ENCODE measurements at regions not wholly inside any gene's neighbourhood (a gene's known extent, or its start where the extent isn't known, plus 50 kb on each side); places are given as distances from the start of the nearest gene placed in this dataset.
"Not testable (repeated sequence)": the region's sequence is repeated elsewhere in the genome, so short reads cannot be mapped to it uniquely, and the experiment has no call there.

DNA sequence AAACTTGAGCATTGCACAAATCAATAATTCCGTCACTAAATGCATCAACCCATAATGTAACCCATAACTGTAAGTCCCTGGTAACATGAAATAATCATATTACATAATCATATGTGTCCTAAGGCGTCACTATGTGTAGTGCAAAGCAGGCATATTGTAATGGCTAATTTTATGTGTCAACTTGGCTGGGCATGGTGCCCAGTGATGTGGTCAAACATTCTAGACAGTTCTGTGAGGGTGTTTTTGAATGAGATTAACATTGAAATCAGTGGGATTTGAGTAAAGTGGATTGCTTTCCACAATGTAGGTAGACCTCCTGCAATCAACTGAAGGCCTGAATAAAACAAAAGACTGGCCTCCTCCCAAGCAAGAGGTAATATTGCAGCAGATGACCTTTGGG, 794.4 kb upstream of the ACO1 start (continued):
- TF ChIP-seq ZBTB11 (CRISPR knock-in tag; IDR thresholded peaks at IDR 0.05): no peak

DNA sequence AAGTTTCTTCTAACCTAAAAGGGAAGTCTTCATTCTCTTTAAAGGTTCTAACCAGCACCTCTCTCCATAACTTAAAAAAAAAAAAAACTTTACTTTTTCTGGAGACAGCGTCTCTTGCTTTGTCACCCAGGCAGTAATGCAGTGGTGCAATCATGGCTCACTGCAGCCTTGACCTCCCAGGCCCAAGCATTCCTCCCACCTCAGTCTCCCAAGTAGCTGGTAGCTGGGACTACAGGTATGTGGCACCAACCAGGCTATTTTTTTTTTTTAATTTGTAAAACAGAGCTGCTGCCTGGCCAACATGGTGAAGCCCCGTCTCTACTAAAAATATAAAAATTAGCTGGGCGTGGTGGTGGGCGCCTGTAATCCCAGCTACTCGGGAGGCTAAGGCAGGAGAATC, 787.4 kb upstream of the ACO1 start:
- BruUV-seq (replicated peaks): not testable (repeated sequence)

DNA sequence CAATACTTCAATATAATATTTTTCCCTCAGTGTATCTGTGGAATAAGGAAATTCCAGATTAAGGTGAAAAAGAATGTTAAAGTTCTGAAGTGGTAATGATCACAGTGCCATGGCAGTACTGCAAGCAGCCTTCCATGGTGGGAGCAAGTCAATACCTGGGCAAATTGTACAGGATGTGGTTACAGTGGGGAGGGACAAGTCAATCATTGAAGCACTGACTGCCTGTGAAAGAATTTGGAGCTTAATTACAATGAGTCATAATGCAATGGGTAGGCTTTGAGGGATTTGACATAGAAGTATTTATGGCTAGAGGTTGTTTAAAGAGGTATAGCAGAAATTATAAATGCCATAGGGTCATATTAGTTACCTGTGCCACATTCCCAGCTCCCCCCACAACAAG, 786.5 kb upstream of the ACO1 start:
- BruUV-seq (replicated peaks): no TSS peak
- H2AFZ ChIP-seq (ENCODE audit: control insufficient read depth, low read depth, low read length): no peak overlapping the region
- DNase-seq (ENCODE audit: low read depth, low spot score): no peak

More for the DNA sequence above, 787.4 kb upstream of the ACO1 start:
- SMC1A ChIA-PET (ENCODE audit: uncharacterized antibody, unreplicated experiment); CTCF ChIA-PET; H3K4me2 ChIP-seq (ENCODE audit: control insufficient read depth, insufficient read depth); H3K9me3 ChIP-seq (replicated peaks; ENCODE audit: control insufficient read depth, insufficient read depth, low read length); DNase-seq (ENCODE audit: low read depth, low spot score); ATAC-seq; H3K27ac ChIP-seq (ENCODE audit: control insufficient read depth, insufficient read depth); H4K20me1 ChIP-seq (ENCODE audit: control insufficient read depth, insufficient read depth); H2AFZ ChIP-seq (ENCODE audit: control insufficient read depth, low read depth, low read length); intact Hi-C loops (cut with micrococcal nuclease; ENCODE audit: unreplicated experiment); RAD21 ChIA-PET (ENCODE audit: unreplicated experiment); H3K79me2 ChIP-seq (ENCODE audit: control insufficient read depth, insufficient read depth, low read length); H3K36me3 ChIP-seq (ENCODE audit: control insufficient read depth in 2 of 2, insufficient read depth in 2 of 2, low read length in 1 of 2); FAIRE-seq; in situ Hi-C loops (cut with MboI); H3K9ac ChIP-seq (ENCODE audit: control insufficient read depth, insufficient read depth, low read length); H3K27me3 ChIP-seq (replicated peaks in 1 of 2; ENCODE audit: control insufficient read depth in 2 of 2, insufficient read depth in 2 of 2, low read length in 1 of 2); H3K4me3 ChIP-seq; H3K4me1 ChIP-seq (ENCODE audit: control insufficient read depth, insufficient read depth, low read length): not testable (repeated sequence)
- POLR2A ChIA-PET: interaction anchor here (0.6 kb wide), 1 partner anchor 409 kb away, joined by 4 read pairs; no protein-coding TSS in a partner anchor
- 46% methylated on average over 5 of the region's 5 CpGs for WGBS (ENCODE audit: insufficient coverage, insufficient replicate concordance, low lambda C conversion rate, missing lambda C conversion rate)

More for the DNA sequence above, 786.5 kb upstream of the ACO1 start:
- Histone ChIP-seq H3K4me3 (no peak overlapping the region), H3K4me2 (ENCODE audit: control insufficient read depth, insufficient read depth) (no peak overlapping the region), H3K27me3 (replicated peaks in 1 of 2; ENCODE audit: control insufficient read depth in 2 of 2, insufficient read depth in 2 of 2, low read length in 1 of 2) (no peaks in the 10 kb centered on the region), H3K9ac (ENCODE audit: control insufficient read depth, insufficient read depth, low read length) (no peak overlapping the region), H4K20me1 (ENCODE audit: control insufficient read depth, insufficient read depth) (no peaks in the 10 kb centered on the region), H3K4me1 (ENCODE audit: control insufficient read depth, insufficient read depth, low read length) (no peaks in the 10 kb centered on the region), H3K79me2 (ENCODE audit: control insufficient read depth, insufficient read depth, low read length) (no peaks in the 10 kb centered on the region), H3K27ac (ENCODE audit: control insufficient read depth, insufficient read depth) (no peak overlapping the region), H3K36me3 (ENCODE audit: control insufficient read depth in 2 of 2, insufficient read depth in 2 of 2, low read length in 1 of 2) (no peaks in the 10 kb centered on the region), H3K9me3 (replicated peaks; ENCODE audit: control insufficient read depth, insufficient read depth, low read length) (no peaks in the 10 kb centered on the region)
- POLR2A ChIA-PET: interaction anchor here (0.6 kb wide), 1 partner anchor 408 kb away, joined by 4 read pairs; no protein-coding TSS in a partner anchor
- RAD21 ChIA-PET (ENCODE audit: unreplicated experiment): no interaction called here
- intact Hi-C loops (cut with micrococcal nuclease; ENCODE audit: unreplicated experiment): no loop called here
- CTCF ChIA-PET: interaction anchor here (0.6 kb wide), 1 partner anchor 97 kb away, joined by 3 read pairs; no protein-coding TSS in a partner anchor
- ATAC-seq (peak; percentile 73), FAIRE-seq (no peak)
- SMC1A ChIA-PET (ENCODE audit: uncharacterized antibody, unreplicated experiment): interaction anchor here (0.9 kb wide), 1 partner anchor 78 kb away, joined by 4 read pairs; no protein-coding TSS in a partner anchor
- in situ Hi-C loops (cut with MboI): no loop called here
- TF ChIP-seq, protein P1, sequence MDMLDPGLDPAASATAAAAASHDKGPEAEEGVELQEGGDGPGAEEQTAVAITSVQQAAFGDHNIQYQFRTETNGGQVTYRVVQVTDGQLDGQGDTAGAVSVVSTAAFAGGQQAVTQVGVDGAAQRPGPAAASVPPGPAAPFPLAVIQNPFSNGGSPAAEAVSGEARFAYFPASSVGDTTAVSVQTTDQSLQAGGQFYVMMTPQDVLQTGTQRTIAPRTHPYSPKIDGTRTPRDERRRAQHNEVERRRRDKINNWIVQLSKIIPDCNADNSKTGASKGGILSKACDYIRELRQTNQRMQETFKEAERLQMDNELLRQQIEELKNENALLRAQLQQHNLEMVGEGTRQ (IDR thresholded peaks at IDR 0.05; ENCODE audit: borderline replicate concordance, low read depth, low read length): no peak
- TF ChIP-seq SMC3 (IDR thresholded peaks at IDR 0.05; ENCODE audit: borderline replicate concordance, low read length) (no peak), HCFC1 (IDR thresholded peaks at IDR 0.05; ENCODE audit: low read length) (no peak), PKNOX1 (IDR thresholded peaks at IDR 0.05) (peak; percentile 71), SP1 (IDR thresholded peaks at IDR 0.05; ENCODE audit: low read depth, low read length) (no peak), RUNX3 (IDR thresholded peaks at IDR 0.05; ENCODE audit: low read length) (0 out of 2 replicates have a peak, but pooled peaks have one; percentile 10), KLF5 (IDR thresholded peaks at IDR 0.05; ENCODE audit: partially characterized antibody) (no peak)
